Coronary artery (tissue), 2 donors: ENCODE measurements at regions not wholly inside any gene's neighbourhood (a gene's known extent, or its start where the extent isn't known, plus 50 kb on each side); places are given as distances from the start of the nearest gene placed in this dataset.
"Not testable (repeated sequence)": the region's sequence is repeated elsewhere in the genome, so short reads cannot be mapped to it uniquely, and the experiment has no call there.

Experiments
- DNase-seq: peaks from one replicate; pipeline ENCODE4 v3.0.0-alpha.2; 2017; ENCODE audit warnings: low spot score
- H3K27ac ChIP-seq, 2 donors: fragments of 200-600 bp; sonication (generic); one replicate each; pipeline ENCODE4 v1.5.1; 2016 to 2019
- H3K4me3 ChIP-seq: fragments of 200-600 bp; sonication (generic); 2 replicates; pipeline ENCODE4 v1.5.1; 2016; ENCODE audit warnings: mild to moderate bottlenecking, moderate library complexity
- TF ChIP-seq, protein P1 (sequence below): fragments of 200-600 bp; sonication (generic); IDR thresholded peaks from one replicate; pipeline ENCODE4 v1.5.1; 2019; ENCODE audit warnings: antibody characterized with exemption

DNA sequence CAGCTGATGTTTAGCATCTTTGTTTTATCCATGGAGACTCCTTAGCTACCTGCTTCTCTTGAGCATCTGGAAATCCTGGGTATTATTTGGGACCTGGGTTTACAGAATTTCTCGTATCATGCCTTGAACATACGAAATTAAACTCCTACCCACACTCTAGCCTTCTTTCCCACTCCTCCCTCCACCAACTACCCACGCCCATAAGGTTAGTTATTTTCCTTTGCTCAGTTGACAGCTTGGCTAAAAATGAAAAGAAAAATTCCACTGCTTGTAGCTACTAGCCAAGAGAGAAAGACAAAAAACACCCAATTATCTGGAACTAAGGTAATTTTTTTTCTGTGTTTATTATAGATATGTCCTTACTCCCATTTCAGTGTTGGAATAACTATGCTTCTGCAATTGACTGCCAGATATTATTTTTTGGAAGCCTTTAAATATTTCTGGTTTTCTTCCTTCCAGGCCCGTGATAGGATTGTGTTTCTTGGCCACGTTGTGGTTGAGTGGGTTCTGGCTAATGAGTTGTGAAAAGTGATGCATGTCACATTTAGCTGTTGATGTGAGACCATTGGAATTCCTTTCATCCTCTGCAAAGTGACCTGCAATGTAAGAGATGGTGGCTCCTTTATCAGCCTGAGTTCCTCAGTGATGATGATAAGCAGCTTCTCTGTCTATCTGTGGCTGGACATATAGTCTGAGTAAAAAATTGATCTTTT lies 308.1 kb downstream of the LRRC70 start:
- DNase-seq = no peak
- Histone ChIP-seq H3K27ac (no peak overlapping the region), H3K4me3 (no peak overlapping the region)
- TF ChIP-seq, protein P1, sequence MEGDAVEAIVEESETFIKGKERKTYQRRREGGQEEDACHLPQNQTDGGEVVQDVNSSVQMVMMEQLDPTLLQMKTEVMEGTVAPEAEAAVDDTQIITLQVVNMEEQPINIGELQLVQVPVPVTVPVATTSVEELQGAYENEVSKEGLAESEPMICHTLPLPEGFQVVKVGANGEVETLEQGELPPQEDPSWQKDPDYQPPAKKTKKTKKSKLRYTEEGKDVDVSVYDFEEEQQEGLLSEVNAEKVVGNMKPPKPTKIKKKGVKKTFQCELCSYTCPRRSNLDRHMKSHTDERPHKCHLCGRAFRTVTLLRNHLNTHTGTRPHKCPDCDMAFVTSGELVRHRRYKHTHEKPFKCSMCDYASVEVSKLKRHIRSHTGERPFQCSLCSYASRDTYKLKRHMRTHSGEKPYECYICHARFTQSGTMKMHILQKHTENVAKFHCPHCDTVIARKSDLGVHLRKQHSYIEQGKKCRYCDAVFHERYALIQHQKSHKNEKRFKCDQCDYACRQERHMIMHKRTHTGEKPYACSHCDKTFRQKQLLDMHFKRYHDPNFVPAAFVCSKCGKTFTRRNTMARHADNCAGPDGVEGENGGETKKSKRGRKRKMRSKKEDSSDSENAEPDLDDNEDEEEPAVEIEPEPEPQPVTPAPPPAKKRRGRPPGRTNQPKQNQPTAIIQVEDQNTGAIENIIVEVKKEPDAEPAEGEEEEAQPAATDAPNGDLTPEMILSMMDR = no peak

DNA sequence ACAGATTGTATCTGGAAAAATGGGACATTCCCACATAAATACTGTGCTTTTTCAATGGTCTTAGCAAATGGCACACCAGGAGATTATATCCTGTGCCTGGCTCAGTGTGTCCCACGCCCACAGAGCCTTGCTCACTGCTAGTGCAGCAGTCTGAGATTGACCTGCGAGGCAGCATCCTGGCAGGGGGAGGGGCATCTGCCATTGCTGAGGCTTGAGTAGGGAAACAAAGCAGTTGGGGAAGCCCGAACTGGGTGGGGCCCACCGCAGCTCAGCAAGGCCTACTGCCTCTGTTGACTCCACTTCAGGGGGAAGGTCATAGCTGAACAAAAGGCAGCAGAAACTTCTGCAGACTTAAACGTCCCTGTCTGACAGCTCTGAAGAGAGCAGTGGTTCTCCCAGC lies 258.7 kb downstream of the LRRC70 start:
- not testable (repeated sequence) for H3K27ac ChIP-seq, H3K4me3 ChIP-seq, DNase-seq

DNA sequence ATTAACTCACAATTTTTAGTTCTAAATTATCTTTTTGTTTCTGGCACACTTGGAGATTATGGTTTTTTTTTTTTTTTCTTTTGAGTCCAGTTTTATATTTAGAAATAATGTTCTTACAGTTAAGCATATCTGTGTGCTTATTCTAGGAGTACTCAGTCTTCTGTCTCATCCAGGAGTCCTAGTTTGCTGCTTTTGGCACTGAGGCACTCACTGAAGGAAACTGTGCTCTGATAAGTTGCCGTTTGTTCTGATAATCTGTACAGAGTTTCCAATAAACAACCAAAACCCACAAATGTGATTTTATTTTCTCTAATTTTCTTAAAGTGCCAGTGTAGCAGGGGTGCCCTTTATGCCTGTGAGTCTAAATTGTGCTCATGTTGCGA lies 251.0 kb downstream of the LRRC70 start:
- no peak for DNase-seq
- TF ChIP-seq, protein P1 = no peak
- Histone ChIP-seq H3K4me3 (no peak overlapping the region), H3K27ac (no peak overlapping the region)

DNA sequence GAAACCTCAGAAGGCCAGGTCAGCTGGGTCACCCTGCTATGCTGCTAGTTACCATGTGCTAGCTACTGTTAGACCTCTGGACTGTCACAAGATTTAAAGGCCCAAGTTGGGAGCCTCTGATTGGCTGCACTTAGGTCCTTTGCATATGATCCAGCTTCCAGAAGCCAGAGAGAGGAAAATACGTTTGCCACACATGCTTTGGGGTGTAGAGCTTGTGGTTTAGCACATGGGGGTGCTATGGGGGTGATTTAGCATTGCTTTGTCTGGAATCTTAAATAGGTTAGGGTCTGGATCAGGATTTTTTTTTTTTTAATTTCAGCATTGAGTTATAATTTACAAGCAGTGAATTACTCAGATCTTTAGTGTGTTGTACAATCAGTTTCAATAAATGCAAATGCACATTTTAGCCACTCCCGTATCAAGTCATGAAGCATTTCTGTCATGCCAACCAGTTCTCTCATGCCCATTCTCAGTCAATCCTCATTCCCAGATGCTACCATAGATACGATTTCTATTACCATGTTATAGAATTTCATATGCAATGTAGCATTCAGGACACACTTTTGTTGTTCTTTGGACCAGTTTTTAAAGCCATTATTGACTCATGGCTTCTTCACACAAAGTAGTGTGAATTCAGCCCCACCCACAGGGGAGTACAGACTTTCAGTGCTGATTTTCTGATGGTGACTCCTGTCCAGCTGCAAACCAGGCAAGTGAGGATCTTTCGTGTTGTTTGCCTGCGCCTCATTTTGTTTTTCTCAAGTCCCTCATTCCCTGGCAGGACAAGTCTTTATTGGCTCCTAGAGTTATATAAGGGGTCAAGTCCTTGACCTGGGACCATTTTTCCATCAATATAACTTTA lies 250.4 kb downstream of the LRRC70 start:
- Histone ChIP-seq H3K4me3 (no peak overlapping the region), H3K27ac (no peak overlapping the region)
- DNase-seq = no peak
- TF ChIP-seq, protein P1 = no peak

DNA sequence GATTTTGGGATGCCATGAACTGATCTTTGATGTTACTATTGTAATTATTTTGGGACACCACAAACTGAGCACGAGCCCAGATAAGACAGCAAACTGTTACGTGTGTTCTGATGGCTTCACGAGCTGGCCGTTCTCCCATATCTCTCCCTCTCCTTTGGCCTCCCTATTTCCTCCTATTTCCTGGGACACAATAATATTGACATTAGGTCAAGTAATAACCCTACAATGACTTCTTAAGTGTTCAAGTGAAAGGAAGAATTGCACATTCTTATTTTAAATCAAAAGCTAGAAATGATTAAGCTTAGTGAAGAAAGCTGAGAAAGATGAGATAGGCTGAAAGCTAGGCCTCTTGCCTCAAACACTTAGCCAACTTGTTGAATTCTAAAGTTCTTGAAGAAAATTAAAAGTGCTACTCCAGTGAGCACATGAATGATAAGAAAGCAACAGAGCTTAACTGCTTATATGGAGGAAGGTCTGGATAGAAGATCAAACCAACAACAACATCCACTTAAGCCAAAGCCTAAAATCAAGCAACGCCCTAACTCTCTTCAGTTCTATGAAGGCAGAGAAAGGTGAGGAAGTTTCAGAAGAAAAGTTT lies 247.1 kb downstream of the LRRC70 start:
- TF ChIP-seq, protein P1 = no peak
- DNase-seq = no peak
- Histone ChIP-seq H3K4me3 (no peak overlapping the region), H3K27ac (no peak overlapping the region)

DNA sequence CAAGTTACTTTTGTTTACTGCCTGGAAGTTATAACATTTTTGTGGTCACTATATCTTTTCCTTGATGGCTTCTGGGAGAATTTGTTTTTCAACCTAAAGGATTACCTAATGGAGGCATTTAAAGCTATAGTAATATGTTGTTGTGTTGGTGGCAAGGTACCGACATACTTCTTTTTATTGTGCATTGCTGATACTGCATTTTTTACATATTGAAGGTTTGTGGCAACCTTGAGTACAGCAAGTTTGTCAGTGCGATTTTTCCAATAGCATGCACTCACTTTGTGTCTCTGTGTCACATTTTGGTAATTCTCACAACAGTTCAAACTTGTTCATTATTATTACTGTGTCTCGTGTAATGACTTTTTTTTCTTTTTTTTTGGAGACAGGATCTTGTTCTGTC lies 246.3 kb downstream of the LRRC70 start:
- Histone ChIP-seq H3K27ac (no peak overlapping the region), H3K4me3 (no peak overlapping the region)
- TF ChIP-seq, protein P1 = no peak
- DNase-seq = no peak

DNA sequence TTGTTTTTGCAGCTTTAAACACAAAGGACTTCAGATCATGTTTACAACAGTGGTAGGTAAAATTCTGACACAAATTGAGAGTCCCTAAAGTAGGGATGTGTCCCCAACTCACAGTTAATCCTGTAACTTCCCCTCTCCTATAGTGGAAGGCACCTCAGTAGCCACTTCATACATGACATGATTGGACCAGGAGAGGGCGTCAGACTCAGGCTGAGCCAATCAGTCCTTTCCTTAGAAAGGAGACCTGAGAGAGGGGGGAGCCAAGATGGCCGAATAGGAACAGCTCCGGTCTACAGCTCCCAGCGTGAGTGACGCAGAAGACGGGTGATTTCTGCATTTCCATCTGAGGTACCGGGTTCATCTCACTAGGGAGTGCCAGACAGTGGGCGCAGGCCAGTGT lies 238.4 kb downstream of the LRRC70 start:
- DNase-seq, H3K4me3 ChIP-seq, H3K27ac ChIP-seq: not testable (repeated sequence)

DNA sequence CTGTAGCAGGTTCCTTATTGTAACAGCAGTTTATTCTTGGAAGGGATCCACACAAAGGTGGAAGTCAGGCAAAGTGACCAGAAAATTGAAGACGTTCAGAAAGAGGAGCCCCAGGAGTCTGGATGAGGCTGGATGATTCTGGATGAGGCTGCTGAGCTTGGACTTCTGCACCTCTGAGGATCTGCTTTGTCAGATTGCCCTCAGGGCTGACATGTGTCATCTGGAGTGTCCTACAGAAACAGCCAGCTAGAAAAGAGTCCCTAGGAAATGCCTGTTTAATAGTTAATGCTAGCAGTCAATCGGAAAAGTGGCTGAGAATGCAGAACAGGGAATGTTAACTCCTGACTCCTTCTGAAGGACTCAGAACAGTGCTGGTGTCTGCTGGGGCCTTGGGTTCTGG lies 236.4 kb downstream of the LRRC70 start:
- TF ChIP-seq, protein P1 = no peak
- no peak overlapping the region for H3K4me3 ChIP-seq
- no peak for DNase-seq
- H3K27ac ChIP-seq = no peak overlapping the region
